ENCODE measurements at regions not wholly inside any gene's neighbourhood (a gene's known extent, or its start where the extent isn't known, plus 50 kb on each side); places are given as distances from the start of the nearest gene placed in this dataset.

DNA sequence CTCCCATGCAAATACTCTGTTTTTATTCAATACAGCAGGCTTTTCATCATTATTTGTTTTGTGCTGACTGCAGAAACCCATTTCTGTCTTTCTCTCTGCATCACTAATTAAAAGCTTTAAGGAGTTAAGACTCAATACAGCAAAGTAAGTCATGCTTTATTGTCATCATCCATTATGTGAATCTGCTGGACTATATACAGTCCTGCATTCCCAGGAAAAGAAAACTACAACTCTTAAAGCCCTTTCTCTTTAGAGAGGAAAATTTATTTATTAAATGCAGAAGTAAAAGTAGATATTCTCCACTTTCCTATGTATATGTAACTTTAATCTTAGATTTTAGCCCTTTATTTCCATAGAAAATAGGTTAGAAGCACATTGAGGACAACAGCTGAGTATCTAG lies 706.6 kb upstream of the RGMB start:
- H3K9me3 ChIP-seq, result no peaks in the 10 kb centered on the region
- intact Hi-C loops (cut with DNase I), result no loop called here
- no peak for DNase-seq
- TF ChIP-seq, protein P1, sequence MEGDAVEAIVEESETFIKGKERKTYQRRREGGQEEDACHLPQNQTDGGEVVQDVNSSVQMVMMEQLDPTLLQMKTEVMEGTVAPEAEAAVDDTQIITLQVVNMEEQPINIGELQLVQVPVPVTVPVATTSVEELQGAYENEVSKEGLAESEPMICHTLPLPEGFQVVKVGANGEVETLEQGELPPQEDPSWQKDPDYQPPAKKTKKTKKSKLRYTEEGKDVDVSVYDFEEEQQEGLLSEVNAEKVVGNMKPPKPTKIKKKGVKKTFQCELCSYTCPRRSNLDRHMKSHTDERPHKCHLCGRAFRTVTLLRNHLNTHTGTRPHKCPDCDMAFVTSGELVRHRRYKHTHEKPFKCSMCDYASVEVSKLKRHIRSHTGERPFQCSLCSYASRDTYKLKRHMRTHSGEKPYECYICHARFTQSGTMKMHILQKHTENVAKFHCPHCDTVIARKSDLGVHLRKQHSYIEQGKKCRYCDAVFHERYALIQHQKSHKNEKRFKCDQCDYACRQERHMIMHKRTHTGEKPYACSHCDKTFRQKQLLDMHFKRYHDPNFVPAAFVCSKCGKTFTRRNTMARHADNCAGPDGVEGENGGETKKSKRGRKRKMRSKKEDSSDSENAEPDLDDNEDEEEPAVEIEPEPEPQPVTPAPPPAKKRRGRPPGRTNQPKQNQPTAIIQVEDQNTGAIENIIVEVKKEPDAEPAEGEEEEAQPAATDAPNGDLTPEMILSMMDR (IDR thresholded peaks at IDR 0.05), result no peak
- TF ChIP-seq POLR2A (IDR thresholded peaks at IDR 0.05), result no peak
- H3K4me1 ChIP-seq, result no peaks in the 10 kb centered on the region
- H3K27me3 ChIP-seq, result no peaks in the 10 kb centered on the region
- H3K27ac ChIP-seq, result no peak overlapping the region
- no peak overlapping the region for H3K4me3 ChIP-seq (replicated peaks in 1 of 3)
- H3K36me3 ChIP-seq, result no peaks in the 10 kb centered on the region

GRCh38 chr5:98069876-98070512 lies 703.5 kb upstream of the RGMB start:
- 83 to 95% methylated on average over 1 of the region's 1 CpG for WGBS, 2 donors

GRCh38 chr5:98072921-98073320 lies 700.5 kb upstream of the RGMB start:
- Histone ChIP-seq H3K4me1 (peaks cover 0 to 3% of the 10 kb centered on the region in 2 donors), H3K4me3 (replicated peaks in 1 of 3) (no peak overlapping the region), H3K36me3 (no peaks in the 10 kb centered on the region), H3K27me3 (no peaks in the 10 kb centered on the region), H3K27ac (no peak overlapping the region), H3K9me3 (no peaks in the 10 kb centered on the region)
- TF ChIP-seq, protein P1 (IDR thresholded peaks at IDR 0.05), result no peak
- no peak for TF ChIP-seq POLR2A (IDR thresholded peaks at IDR 0.05)
- DNase-seq, result no peak
- WGBS, 2 donors, result 92 to 93% methylated on average over 3 of the region's 3 CpGs
- intact Hi-C loops (cut with DNase I), result no loop called here

More at GRCh38 chr5:98069876-98070512, 703.5 kb upstream of the RGMB start:
- Histone ChIP-seq H3K9me3 (no peaks in the 10 kb centered on the region), H3K4me1 (no peaks in the 10 kb centered on the region), H3K27ac (no peak overlapping the region), H3K27me3 (no peaks in the 10 kb centered on the region), H3K36me3 (no peaks in the 10 kb centered on the region), H3K4me3 (replicated peaks in 1 of 3) (no peak overlapping the region)
- DNase-seq, result no peak
- no peak for TF ChIP-seq POLR2A (IDR thresholded peaks at IDR 0.05)
- TF ChIP-seq, protein P1 (IDR thresholded peaks at IDR 0.05), result no peak
- intact Hi-C loops (cut with DNase I), result no loop called here

- 66 to 82% methylated on average over 2 of the region's 2 CpGs for WGBS, 2 donors
- intact Hi-C loops (cut with DNase I), result no loop called here
Measured at GRCh38 chr5:98076501-98076900, 697.0 kb upstream of the RGMB start.

DNA sequence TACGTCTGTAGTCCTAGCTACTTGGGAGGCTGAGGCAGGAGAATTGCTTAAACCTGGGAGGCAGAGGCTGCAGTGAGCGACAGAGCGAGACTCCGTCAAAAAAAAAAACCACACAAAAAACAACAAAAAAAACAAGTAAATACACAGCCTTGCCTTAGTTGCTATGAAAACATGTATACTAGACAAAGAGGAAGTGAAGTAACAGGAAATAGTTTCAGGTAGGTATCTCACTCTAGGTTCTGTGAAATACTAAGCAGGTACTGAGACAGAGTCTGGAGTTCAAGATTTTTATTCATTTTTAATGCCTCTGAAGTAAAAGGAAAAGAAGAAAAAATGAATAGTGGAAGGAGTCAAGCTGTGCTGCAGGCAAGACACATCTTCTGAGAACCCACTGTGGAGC lies 687.9 kb upstream of the RGMB start:
- WGBS, 2 donors, result 95% methylated on average over 4 of the region's 4 CpGs
- H3K4me1 ChIP-seq, result no peaks in the 10 kb centered on the region
- DNase-seq, result no peak
- H3K27me3 ChIP-seq, result no peaks in the 10 kb centered on the region
- no peak for TF ChIP-seq POLR2A (IDR thresholded peaks at IDR 0.05)
- TF ChIP-seq, protein P1 (IDR thresholded peaks at IDR 0.05), result no peak
- no peak overlapping the region for H3K27ac ChIP-seq
- H3K9me3 ChIP-seq, result no peaks in the 10 kb centered on the region
- H3K36me3 ChIP-seq, result no peaks in the 10 kb centered on the region
- intact Hi-C loops (cut with DNase I), result no loop called here
- no peak overlapping the region for H3K4me3 ChIP-seq (replicated peaks in 1 of 3)

More at GRCh38 chr5:98076501-98076900, 697.0 kb upstream of the RGMB start:
- no peak for DNase-seq
- no peaks in the 10 kb centered on the region for H3K36me3 ChIP-seq
- no peak overlapping the region for H3K4me3 ChIP-seq (replicated peaks in 1 of 3)
- H3K27me3 ChIP-seq, result no peaks in the 10 kb centered on the region
- peaks cover 0 to 3% of the 10 kb centered on the region in 2 donors for H3K4me1 ChIP-seq
- H3K27ac ChIP-seq, result no peak overlapping the region
- H3K9me3 ChIP-seq, result no peaks in the 10 kb centered on the region
- TF ChIP-seq, protein P1 (IDR thresholded peaks at IDR 0.05), result no peak
- no peak for TF ChIP-seq POLR2A (IDR thresholded peaks at IDR 0.05)
